ENCODE measurements at regions not wholly inside any gene's neighbourhood (a gene's known extent, or its start where the extent isn't known, plus 50 kb on each side); places are given as distances from the start of the nearest gene placed in this dataset.

DNA sequence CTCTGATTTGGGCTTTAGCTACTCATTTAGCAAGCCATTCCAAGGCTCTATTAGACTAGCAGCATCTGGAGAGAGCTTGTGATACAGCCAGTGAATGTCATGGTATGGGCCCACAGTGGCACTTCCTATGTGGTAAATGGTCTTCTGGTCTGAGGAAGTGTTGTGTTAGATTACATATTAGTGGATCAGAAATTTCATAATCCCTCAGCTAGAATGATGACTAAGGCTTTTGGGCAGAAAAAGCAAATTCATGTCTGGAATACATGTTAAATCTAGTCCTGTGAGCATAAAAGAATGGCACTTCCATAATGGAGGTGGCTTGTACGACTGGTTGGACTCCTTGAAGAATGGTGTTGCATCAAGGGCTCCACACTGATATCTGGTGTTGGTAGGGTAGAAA lies 436.8 kb upstream of the CWC22 start:
- DNase-seq (ENCODE audit: low read depth) = no peak

DNA sequence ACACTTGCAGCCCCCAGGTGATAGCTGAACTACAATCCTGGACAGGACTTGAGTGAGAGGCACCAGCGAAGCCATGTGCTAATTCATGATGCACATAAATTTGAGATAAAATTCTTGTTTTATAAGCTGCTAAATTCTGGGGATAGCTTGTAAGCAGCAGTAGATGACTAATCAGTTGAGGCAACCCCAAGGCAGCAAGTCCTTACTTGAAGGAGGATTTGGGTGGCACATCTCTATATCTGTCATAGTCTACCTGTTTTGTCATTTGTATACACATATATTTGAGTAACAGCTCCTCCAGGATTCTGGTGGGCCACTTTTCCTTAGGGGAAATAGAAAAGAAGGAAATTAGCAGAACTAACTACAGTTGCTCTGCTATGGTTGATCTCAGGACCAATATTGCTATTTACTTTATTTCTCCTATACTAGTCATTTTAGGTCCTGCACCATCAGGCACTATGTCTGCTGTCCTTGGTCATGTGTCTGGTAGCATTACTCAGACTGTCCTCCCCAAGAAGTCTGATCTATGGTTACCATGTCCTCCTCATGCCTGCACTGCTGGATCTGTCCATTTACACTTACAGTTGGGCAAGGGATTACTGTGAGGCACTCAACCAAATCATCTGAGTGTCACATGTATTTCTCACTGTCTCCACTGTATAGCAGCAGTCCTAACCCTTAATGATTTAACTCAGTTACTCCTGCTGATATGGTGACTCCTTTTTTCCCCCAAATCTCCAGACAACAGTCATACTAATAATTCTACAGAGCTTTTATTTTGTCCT lies 436.0 kb upstream of the CWC22 start:
- H3K4me3 ChIP-seq (ENCODE audit: low read length) = no peak overlapping the region
- no peak for DNase-seq (ENCODE audit: low read depth)
- TF ChIP-seq, protein P1, sequence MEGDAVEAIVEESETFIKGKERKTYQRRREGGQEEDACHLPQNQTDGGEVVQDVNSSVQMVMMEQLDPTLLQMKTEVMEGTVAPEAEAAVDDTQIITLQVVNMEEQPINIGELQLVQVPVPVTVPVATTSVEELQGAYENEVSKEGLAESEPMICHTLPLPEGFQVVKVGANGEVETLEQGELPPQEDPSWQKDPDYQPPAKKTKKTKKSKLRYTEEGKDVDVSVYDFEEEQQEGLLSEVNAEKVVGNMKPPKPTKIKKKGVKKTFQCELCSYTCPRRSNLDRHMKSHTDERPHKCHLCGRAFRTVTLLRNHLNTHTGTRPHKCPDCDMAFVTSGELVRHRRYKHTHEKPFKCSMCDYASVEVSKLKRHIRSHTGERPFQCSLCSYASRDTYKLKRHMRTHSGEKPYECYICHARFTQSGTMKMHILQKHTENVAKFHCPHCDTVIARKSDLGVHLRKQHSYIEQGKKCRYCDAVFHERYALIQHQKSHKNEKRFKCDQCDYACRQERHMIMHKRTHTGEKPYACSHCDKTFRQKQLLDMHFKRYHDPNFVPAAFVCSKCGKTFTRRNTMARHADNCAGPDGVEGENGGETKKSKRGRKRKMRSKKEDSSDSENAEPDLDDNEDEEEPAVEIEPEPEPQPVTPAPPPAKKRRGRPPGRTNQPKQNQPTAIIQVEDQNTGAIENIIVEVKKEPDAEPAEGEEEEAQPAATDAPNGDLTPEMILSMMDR (conservative IDR thresholded peaks at IDR 0.05; ENCODE audit: low read depth, low read length) = no peak

More for the DNA sequence above, 436.8 kb upstream of the CWC22 start:
- TF ChIP-seq, protein P1 (conservative IDR thresholded peaks at IDR 0.05; ENCODE audit: low read depth, low read length) = no peak
- no peak overlapping the region for H3K4me3 ChIP-seq (ENCODE audit: low read length)

DNA sequence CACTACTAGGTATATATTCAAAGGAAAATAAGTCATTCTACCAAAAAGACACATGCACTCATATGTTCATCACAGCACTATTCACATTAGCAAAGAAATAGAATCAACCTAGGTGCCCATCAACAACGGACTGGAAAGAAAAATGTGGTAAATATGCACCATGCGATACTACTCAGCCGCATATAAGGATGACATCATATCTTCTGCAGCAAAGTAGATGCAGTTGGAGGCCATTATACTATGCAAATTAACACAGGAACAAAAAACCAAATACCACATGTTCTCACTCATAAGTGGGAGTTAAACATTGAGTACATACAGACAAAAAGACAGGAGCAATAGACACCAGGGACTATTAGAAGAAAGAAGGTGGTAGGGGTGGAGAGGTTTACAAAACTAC lies 412.1 kb upstream of the CWC22 start:
- TF ChIP-seq, protein P1 (conservative IDR thresholded peaks at IDR 0.05; ENCODE audit: low read depth, low read length) = no peak
- DNase-seq (ENCODE audit: low read depth) = no peak
- H3K4me3 ChIP-seq (ENCODE audit: low read length) = no peak overlapping the region

DNA sequence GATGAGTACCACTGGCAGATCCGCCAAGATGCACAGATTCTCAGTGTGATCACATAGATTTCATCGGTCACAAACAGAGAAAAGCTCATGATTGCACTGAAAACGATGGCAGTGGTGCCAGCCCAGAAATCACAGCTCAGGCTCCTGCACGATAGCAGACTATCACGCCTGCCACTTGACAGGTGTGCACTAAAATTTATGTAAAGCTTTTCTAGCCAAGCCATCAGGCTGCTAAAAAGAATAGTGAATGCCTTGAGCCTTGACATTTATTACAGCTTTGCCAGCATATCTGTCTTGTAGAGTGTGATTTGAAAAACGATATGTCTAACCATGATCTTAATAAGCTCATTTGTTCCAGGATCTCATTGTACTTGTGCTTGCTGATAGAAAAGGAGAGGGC lies 409.5 kb upstream of the CWC22 start:
- TF ChIP-seq, protein P1 (conservative IDR thresholded peaks at IDR 0.05; ENCODE audit: low read depth, low read length) = no peak
- no peak overlapping the region for H3K4me3 ChIP-seq (ENCODE audit: low read length)
- DNase-seq (ENCODE audit: low read depth) = no peak

GRCh38 chr2:180413336-180413735 lies 406.2 kb upstream of the CWC22 start:
- DNase-seq (ENCODE audit: low read depth) = no peak
- H3K4me3 ChIP-seq (ENCODE audit: low read length) = no peak overlapping the region
- TF ChIP-seq, protein P1 (conservative IDR thresholded peaks at IDR 0.05; ENCODE audit: low read depth, low read length) = no peak

DNA sequence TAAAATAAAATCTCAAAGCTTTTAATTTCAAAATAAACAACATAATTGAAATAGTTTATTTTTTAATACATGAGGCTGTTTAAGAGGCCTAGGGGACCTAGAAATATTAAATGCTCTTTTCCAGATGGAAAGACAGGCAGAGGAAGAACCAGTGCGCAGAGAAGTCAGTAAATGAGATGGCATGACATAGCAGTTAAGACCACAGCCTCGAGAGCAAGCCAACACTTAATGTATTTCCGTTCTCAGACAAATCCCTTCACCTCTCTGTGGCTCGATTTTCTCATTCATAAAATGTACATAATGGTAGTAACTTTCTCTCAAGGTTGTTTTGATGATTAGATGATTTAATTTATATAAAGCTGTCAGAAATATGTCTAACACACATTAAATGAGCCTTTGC lies 405.1 kb upstream of the CWC22 start:
- no peak overlapping the region for H3K4me3 ChIP-seq (ENCODE audit: low read length)
- DNase-seq (ENCODE audit: low read depth) = no peak
- TF ChIP-seq, protein P1 (conservative IDR thresholded peaks at IDR 0.05; ENCODE audit: low read depth, low read length) = no peak

DNA sequence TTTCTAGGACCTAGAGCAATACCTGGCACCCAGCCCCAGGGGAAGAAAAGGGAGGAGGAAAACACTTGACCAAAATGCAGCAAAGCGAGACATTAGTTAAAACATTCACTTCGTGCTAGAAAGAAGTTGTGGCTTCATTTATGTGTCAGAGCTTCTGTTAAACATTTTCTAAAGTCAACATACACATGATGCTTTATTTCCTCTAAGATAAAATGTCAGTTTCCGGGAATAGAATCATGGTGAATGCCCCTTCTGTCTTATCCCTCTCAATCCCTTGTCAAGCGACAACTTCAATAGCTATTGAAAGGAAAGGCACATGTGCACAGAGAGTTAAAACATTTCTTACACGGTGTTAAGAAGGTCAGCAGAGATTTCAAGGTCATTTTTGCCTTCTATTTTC lies 404.6 kb upstream of the CWC22 start:
- DNase-seq (ENCODE audit: low read depth) = no peak
- no peak overlapping the region for H3K4me3 ChIP-seq (ENCODE audit: low read length)
- TF ChIP-seq, protein P1 (conservative IDR thresholded peaks at IDR 0.05; ENCODE audit: low read depth, low read length) = no peak

Measured in retinal pigment epithelial cell (primary cell).